ENCODE measurements at regions not wholly inside any gene's neighbourhood (a gene's known extent, or its start where the extent isn't known, plus 50 kb on each side); places are given as distances from the start of the nearest gene placed in this dataset.

DNA sequence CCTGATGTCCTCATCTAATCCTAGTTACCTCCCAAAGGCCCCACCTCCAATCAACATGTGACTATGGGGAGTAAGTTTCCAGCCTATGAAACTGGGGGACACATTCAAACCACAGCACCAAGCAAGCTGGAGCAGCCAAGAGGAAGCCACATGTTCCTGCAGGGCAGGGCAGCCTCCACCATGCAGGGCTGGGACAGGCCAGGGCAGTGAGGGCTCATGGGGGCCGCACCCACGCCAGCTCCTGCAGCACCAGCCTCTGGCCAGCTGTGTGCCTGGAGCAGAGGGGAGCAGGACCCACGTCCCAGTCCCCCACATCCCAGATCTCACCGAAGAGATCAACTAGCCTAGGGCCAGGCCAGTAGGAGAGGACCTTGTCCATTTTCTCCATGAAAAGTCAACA is 85.9 kb upstream of the INSIG1 start:
- no peak overlapping the region for H3K27ac ChIP-seq
- H3K36me3 ChIP-seq (ENCODE audit: insufficient read depth) = no peaks in the 10 kb centered on the region
- no peak overlapping the region for H3K4me2 ChIP-seq
- H2AFZ ChIP-seq (ENCODE audit: low read depth) = no peak overlapping the region
- TF ChIP-seq, protein P1, sequence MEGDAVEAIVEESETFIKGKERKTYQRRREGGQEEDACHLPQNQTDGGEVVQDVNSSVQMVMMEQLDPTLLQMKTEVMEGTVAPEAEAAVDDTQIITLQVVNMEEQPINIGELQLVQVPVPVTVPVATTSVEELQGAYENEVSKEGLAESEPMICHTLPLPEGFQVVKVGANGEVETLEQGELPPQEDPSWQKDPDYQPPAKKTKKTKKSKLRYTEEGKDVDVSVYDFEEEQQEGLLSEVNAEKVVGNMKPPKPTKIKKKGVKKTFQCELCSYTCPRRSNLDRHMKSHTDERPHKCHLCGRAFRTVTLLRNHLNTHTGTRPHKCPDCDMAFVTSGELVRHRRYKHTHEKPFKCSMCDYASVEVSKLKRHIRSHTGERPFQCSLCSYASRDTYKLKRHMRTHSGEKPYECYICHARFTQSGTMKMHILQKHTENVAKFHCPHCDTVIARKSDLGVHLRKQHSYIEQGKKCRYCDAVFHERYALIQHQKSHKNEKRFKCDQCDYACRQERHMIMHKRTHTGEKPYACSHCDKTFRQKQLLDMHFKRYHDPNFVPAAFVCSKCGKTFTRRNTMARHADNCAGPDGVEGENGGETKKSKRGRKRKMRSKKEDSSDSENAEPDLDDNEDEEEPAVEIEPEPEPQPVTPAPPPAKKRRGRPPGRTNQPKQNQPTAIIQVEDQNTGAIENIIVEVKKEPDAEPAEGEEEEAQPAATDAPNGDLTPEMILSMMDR (conservative IDR thresholded peaks at IDR 0.05; ENCODE audit: low read depth, low read length) = no peak
- H4K20me1 ChIP-seq (ENCODE audit: insufficient read depth) = no peaks in the 10 kb centered on the region
- H3K4me3 ChIP-seq (IDR thresholded peaks at IDR 0.05; ENCODE audit: insufficient read depth, low read depth, low read length) = no peak overlapping the region
- peaks cover 5% of the 10 kb centered on the region for H3K4me1 ChIP-seq (ENCODE audit: low read depth, poor library complexity, severe bottlenecking)
- no peaks in the 10 kb centered on the region for H3K79me2 ChIP-seq (ENCODE audit: insufficient read depth, low read depth)
- H3K9ac ChIP-seq = no peak overlapping the region
- no peaks in the 10 kb centered on the region for H3K27me3 ChIP-seq (ENCODE audit: insufficient read depth, low read depth)

DNA sequence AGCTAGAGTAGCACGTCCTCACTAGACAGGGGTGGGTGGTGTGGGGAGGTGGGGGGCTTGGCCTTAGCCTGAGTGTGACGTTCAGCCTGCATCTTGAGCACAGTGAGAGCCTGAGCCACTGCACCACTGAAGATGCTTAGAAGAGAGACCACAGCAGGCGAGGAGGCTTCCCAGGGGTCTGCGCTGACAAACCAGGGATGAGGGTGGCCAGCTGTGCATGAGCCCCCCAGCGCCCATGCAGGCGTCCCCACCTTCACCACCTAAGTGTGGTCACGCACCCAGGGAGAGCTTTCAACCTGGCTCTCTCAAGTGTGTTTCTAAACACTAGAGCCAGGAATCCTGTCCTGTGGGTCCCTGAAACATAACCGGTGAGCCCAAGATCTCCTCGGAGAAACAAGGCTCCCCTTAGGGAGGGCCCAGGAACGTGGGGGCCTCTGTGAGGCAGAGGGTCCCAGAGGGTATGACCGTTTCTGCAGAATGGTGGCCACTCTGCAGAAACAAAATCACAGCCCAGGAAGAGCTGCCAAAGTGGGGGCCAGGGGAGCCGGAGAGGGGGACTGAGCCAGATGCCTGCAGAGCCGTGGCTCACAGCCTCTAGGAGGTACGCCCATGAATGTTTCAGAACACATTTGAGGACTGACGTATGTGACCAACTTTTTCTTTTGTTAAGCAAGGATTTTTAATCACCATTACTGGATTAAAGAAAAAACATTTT is 85.2 kb upstream of the INSIG1 start:
- Histone ChIP-seq H3K4me2 (no peak overlapping the region), H3K36me3 (ENCODE audit: insufficient read depth) (no peaks in the 10 kb centered on the region), H3K27me3 (ENCODE audit: insufficient read depth, low read depth) (no peaks in the 10 kb centered on the region), H4K20me1 (ENCODE audit: insufficient read depth) (no peaks in the 10 kb centered on the region), H3K9ac (no peak overlapping the region), H3K27ac (no peak overlapping the region), H2AFZ (ENCODE audit: low read depth) (no peak overlapping the region), H3K4me1 (ENCODE audit: low read depth, poor library complexity, severe bottlenecking) (no peaks in the 10 kb centered on the region), H3K79me2 (ENCODE audit: insufficient read depth, low read depth) (no peaks in the 10 kb centered on the region), H3K4me3 (IDR thresholded peaks at IDR 0.05; ENCODE audit: insufficient read depth, low read depth, low read length) (no peak overlapping the region)
- TF ChIP-seq, protein P1 (conservative IDR thresholded peaks at IDR 0.05; ENCODE audit: low read depth, low read length) = no peak

DNA sequence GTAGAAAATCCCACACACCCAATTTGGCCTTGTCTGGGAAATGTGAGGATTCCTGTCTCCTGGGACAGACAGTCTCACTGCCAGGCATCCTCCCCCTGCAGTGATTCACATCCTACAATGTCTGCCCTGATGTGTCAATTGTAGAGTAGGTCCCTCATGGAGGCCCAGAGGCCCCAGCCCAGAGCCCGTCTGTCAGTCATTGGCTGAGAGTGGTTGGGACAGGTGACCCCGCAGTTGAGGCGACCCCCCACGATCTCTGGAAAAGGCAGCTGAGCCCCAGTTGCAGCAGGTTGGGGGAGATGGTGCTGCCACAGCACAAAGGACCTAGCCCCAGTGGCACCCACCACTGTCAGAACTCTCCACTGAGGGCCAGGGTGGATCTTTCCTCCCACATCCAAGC is 84.3 kb upstream of the INSIG1 start:
- Histone ChIP-seq H3K27me3 (ENCODE audit: insufficient read depth, low read depth) (no peaks in the 10 kb centered on the region), H3K36me3 (ENCODE audit: insufficient read depth) (no peaks in the 10 kb centered on the region), H3K79me2 (ENCODE audit: insufficient read depth, low read depth) (no peaks in the 10 kb centered on the region), H3K9ac (no peak overlapping the region), H3K4me1 (ENCODE audit: low read depth, poor library complexity, severe bottlenecking) (no peaks in the 10 kb centered on the region), H3K27ac (no peak overlapping the region), H3K4me3 (IDR thresholded peaks at IDR 0.05; ENCODE audit: insufficient read depth, low read depth, low read length) (no peak overlapping the region), H4K20me1 (ENCODE audit: insufficient read depth) (no peaks in the 10 kb centered on the region), H3K4me2 (no peak overlapping the region), H2AFZ (ENCODE audit: low read depth) (no peak overlapping the region)
- TF ChIP-seq, protein P1 (conservative IDR thresholded peaks at IDR 0.05; ENCODE audit: low read depth, low read length) = no peak

DNA sequence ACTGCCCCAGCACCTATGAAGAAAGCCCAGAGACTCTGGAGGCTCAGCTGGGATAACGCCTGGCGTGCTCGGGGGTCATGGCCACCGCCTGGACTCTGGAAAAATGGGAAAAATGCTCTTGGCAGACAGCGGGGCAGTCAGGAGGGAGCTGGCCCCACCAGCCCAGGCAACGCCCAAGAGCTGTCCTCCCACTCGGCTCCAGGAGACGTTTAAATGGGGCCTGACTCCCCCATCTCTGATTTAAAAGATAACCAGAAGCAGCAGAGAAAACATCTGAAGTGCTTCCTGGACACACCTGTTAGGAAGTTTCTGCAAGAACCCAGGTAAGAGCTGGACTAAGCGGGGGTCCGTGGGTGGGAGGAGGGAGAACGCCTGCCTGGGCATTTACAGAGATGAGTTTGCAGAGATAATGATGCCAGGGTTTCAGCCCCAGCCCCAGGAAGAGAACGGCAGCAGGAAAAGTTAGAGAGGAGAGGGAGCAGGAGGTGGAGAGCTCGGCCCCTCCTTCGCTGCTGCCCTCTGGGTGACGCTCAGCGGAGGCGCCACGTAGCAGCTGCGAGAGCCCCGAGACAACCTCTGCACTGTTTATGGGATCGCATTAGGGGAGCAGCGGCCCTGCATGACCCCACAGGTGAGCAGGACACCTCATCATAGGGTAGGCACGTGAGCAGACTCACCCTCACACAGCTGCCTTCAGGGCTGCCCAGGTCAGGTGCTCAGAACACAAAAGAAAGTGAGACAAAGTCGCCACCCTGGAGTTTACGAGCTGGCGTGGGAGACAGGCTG is 83.5 kb upstream of the INSIG1 start:
- Histone ChIP-seq H4K20me1 (ENCODE audit: insufficient read depth) (no peaks in the 10 kb centered on the region), H3K4me3 (IDR thresholded peaks at IDR 0.05; ENCODE audit: insufficient read depth, low read depth, low read length) (no peak overlapping the region), H2AFZ (ENCODE audit: low read depth) (no peak overlapping the region), H3K4me1 (ENCODE audit: low read depth, poor library complexity, severe bottlenecking) (no peaks in the 10 kb centered on the region), H3K36me3 (ENCODE audit: insufficient read depth) (no peaks in the 10 kb centered on the region), H3K9ac (no peak overlapping the region), H3K27me3 (ENCODE audit: insufficient read depth, low read depth) (no peaks in the 10 kb centered on the region), H3K79me2 (ENCODE audit: insufficient read depth, low read depth) (no peaks in the 10 kb centered on the region), H3K4me2 (no peak overlapping the region), H3K27ac (no peak overlapping the region)
- TF ChIP-seq, protein P1 (conservative IDR thresholded peaks at IDR 0.05; ENCODE audit: low read depth, low read length) = no peak

Data from KMS-11 (cell line).